Mesendoderm (in vitro differentiated cells): ENCODE measurements at regions not wholly inside any gene's neighbourhood (a gene's known extent, or its start where the extent isn't known, plus 50 kb on each side); places are given as distances from the start of the nearest gene placed in this dataset.
"Not testable (repeated sequence)": the region's sequence is repeated elsewhere in the genome, so short reads cannot be mapped to it uniquely, and the experiment has no call there.

Experiments
- DNase-seq: peaks from one replicate; pipeline ENCODE4 v3.0.0; 2013
- H2AK5ac ChIP-seq: 2 replicates; pipeline ENCODE4 v1.6.1; 2013; ENCODE audit warnings: low read length, inconsistent platforms
- H2BK120ac ChIP-seq: 2 replicates; pipeline ENCODE4 v1.6.1; 2013; ENCODE audit warnings: low read depth, mild to moderate bottlenecking, low read length, moderate library complexity, mixed read lengths
- H2BK15ac ChIP-seq: replicated peaks from 2 replicates; pipeline ENCODE4 v1.6.1; 2013; ENCODE audit warnings: low read depth, mild to moderate bottlenecking, moderate library complexity
- H2BK5ac ChIP-seq: 2 replicates; pipeline ENCODE4 v1.6.1; 2013; ENCODE audit warnings: low read length, inconsistent platforms
- H3K18ac ChIP-seq: 2 replicates; pipeline ENCODE4 v1.6.1; 2013; ENCODE audit warnings: mild to moderate bottlenecking, low read length, mixed read lengths
- H3K23ac ChIP-seq: one replicate; pipeline ENCODE4 v1.6.1; 2013; ENCODE audit warnings: low read length
- H3K27ac ChIP-seq: 2 replicates; pipeline ENCODE4 v1.5.1; 2013; ENCODE audit warnings: low read depth, mild to moderate bottlenecking, inconsistent platforms, low read length, moderate library complexity
- H3K27me3 ChIP-seq: 2 replicates; pipeline ENCODE4 v1.6.1; 2013; ENCODE audit warnings: low read length, control low read depth, mild to moderate bottlenecking, inconsistent platforms; ENCODE audit not compliant: insufficient read depth, poor library complexity
- H3K36me3 ChIP-seq: 2 replicates; pipeline ENCODE4 v1.6.1; 2013; ENCODE audit warnings: low read length, inconsistent platforms; ENCODE audit not compliant: control insufficient read depth, insufficient read depth
- H3K4ac ChIP-seq: one replicate; pipeline ENCODE4 v1.6.1; 2013; ENCODE audit warnings: low read depth, mild to moderate bottlenecking, low read length, moderate library complexity
- H3K4me1 ChIP-seq: 2 replicates; pipeline ENCODE4 v1.6.1; 2013; ENCODE audit warnings: low read depth, low read length, inconsistent platforms; ENCODE audit not compliant: control insufficient read depth
- H3K4me2 ChIP-seq: 2 replicates; pipeline ENCODE4 v1.6.1; 2013; ENCODE audit warnings: low read length
- H3K4me3 ChIP-seq: 2 replicates; pipeline ENCODE4 v1.5.1; 2013; ENCODE audit warnings: mild to moderate bottlenecking, low read length
- H3K56ac ChIP-seq: one replicate; pipeline ENCODE4 v1.6.1; 2013; ENCODE audit warnings: low read length
- H3K79me1 ChIP-seq: 2 replicates; pipeline ENCODE4 v1.6.1; 2013; ENCODE audit warnings: low read length, inconsistent platforms
- H3K79me2 ChIP-seq: 2 replicates; pipeline ENCODE4 v1.6.1; 2013; ENCODE audit warnings: mild to moderate bottlenecking, low read length; ENCODE audit not compliant: control insufficient read depth, insufficient read depth
- H3K9ac ChIP-seq: 2 replicates; pipeline ENCODE4 v1.6.1; 2013; ENCODE audit warnings: low read length, inconsistent platforms
- H4K5ac ChIP-seq: one replicate; pipeline ENCODE4 v1.6.1; 2013; ENCODE audit warnings: low read length
- H4K8ac ChIP-seq: one replicate; pipeline ENCODE4 v1.6.1; 2013; ENCODE audit warnings: low read depth, mild to moderate bottlenecking, control low read depth, low read length, moderate library complexity
- WGBS: extraction: QIAGEN DNeasy Blood & Tissue Kit; methylation state at CpG from one replicate; pipeline ENCODE4 v1.1.7; 2013; ENCODE audit warnings: low lambda C conversion rate, missing lambda C conversion rate; ENCODE audit not compliant: insufficient coverage; ENCODE audit errors: extremely low coverage; 5-methylcytosine and 5-hydroxymethylcytosine counted together

- Histone ChIP-seq H2AK5ac (no peak overlapping the region), H3K27me3 (no peaks in the 10 kb centered on the region), H4K8ac (no peak overlapping the region), H3K4ac (no peak overlapping the region), H3K27ac (no peak overlapping the region), H2BK15ac (no peak overlapping the region), H3K18ac (no peak overlapping the region), H3K79me2 (no peaks in the 10 kb centered on the region), H4K5ac (no peak overlapping the region), H3K4me1 (no peaks in the 10 kb centered on the region), H3K9ac (no peak overlapping the region), H3K36me3 (no peaks in the 10 kb centered on the region), H3K4me2 (no peak overlapping the region), H3K4me3 (no peak overlapping the region), H2BK5ac (no peak overlapping the region), H2BK120ac (no peak overlapping the region), H3K79me1 (no peaks in the 10 kb centered on the region), H3K56ac (no peak overlapping the region), H3K23ac (no peak overlapping the region)
- no peak for DNase-seq
- no CpG with 5 or more reads among the region's 6 CpGs for WGBS
Observed at GRCh38 chr2:134031539-134031938, 222.3 kb upstream of the MGAT5 start.

- H3K4me2 ChIP-seq, result no peak overlapping the region
- no peak overlapping the region for H3K27ac ChIP-seq
- H2AK5ac ChIP-seq, result no peak overlapping the region
- H3K36me3 ChIP-seq, result no peaks in the 10 kb centered on the region
- H4K8ac ChIP-seq, result no peak overlapping the region
- H3K56ac ChIP-seq, result no peak overlapping the region
- no CpG with 5 or more reads among the region's 5 CpGs for WGBS
- H3K4me3 ChIP-seq, result no peak overlapping the region
- no peak overlapping the region for H3K9ac ChIP-seq
- H3K18ac ChIP-seq, result no peak overlapping the region
- no peak overlapping the region for H4K5ac ChIP-seq
- no peak overlapping the region for H2BK15ac ChIP-seq
- no peaks in the 10 kb centered on the region for H3K79me1 ChIP-seq
- H3K79me2 ChIP-seq, result no peaks in the 10 kb centered on the region
- no peaks in the 10 kb centered on the region for H3K27me3 ChIP-seq
- H2BK5ac ChIP-seq, result no peak overlapping the region
- DNase-seq, result no peak
- H3K4ac ChIP-seq, result no peak overlapping the region
- no peaks in the 10 kb centered on the region for H3K4me1 ChIP-seq
- no peak overlapping the region for H3K23ac ChIP-seq
- H2BK120ac ChIP-seq, result no peak overlapping the region
Observed at GRCh38 chr2:134035605-134036370, 218.1 kb upstream of the MGAT5 start.

GRCh38 chr2:134039912-134040581, 213.8 kb upstream of the MGAT5 start:
- no peak overlapping the region for H3K9ac ChIP-seq
- no peaks in the 10 kb centered on the region for H3K79me1 ChIP-seq
- H3K4me3 ChIP-seq, result no peak overlapping the region
- H4K8ac ChIP-seq, result no peak overlapping the region
- no peaks in the 10 kb centered on the region for H3K4me1 ChIP-seq
- no peak overlapping the region for H3K4ac ChIP-seq
- H3K56ac ChIP-seq, result no peak overlapping the region
- no peak overlapping the region for H3K27ac ChIP-seq
- no peak overlapping the region for H4K5ac ChIP-seq
- no peak overlapping the region for H2AK5ac ChIP-seq
- H2BK5ac ChIP-seq, result no peak overlapping the region
- WGBS, result no CpG with 5 or more reads among the region's 1 CpG
- no peak overlapping the region for H2BK120ac ChIP-seq
- no peaks in the 10 kb centered on the region for H3K36me3 ChIP-seq
- no peak for DNase-seq
- no peak overlapping the region for H3K23ac ChIP-seq
- no peaks in the 10 kb centered on the region for H3K79me2 ChIP-seq
- H2BK15ac ChIP-seq, result no peak overlapping the region
- no peak overlapping the region for H3K4me2 ChIP-seq
- no peak overlapping the region for H3K18ac ChIP-seq
- H3K27me3 ChIP-seq, result no peaks in the 10 kb centered on the region

DNA sequence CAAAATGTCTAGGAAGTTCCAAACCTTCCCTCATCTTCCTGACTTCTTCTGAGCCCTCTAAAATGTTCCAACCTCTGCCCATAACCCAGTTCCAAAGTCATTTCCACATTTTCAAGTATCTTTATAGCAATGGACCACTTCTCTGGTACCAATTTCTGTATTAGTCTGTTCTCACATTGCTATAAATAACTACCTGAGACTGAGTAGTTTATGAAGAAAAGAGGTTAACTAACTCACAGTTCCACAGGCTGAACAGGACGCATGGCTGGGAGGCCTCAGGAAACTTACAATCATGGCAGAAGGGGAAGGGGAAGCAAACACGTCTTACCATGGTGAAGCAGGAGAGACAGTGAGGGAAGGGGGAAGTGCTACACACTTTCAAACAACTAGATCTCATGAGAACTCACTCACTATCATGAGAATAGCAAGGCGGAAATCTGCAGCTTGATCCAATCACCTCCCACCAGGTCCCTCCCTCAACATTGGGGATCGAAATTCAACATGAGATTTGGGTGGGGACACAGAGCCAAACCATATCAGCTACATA, 213.2 kb upstream of the MGAT5 start:
- H2BK5ac ChIP-seq, H3K56ac ChIP-seq, H3K79me2 ChIP-seq, H3K4ac ChIP-seq, H3K79me1 ChIP-seq, DNase-seq, H3K4me2 ChIP-seq, H4K8ac ChIP-seq, H2BK120ac ChIP-seq, H3K4me3 ChIP-seq, H2BK15ac ChIP-seq, H3K27me3 ChIP-seq, H3K36me3 ChIP-seq, H3K4me1 ChIP-seq, H3K18ac ChIP-seq, H3K27ac ChIP-seq, H4K5ac ChIP-seq, H2AK5ac ChIP-seq, H3K9ac ChIP-seq, H3K23ac ChIP-seq: not testable (repeated sequence)
- no CpG with 5 or more reads among the region's 4 CpGs for WGBS

- Histone ChIP-seq H2BK120ac (no peak overlapping the region), H3K27ac (no peak overlapping the region), H3K9ac (no peak overlapping the region), H3K56ac (no peak overlapping the region), H2BK5ac (no peak overlapping the region), H3K18ac (no peak overlapping the region), H3K4me3 (no peak overlapping the region), H4K8ac (no peak overlapping the region), H3K4me2 (no peak overlapping the region), H3K4ac (no peak overlapping the region), H4K5ac (no peak overlapping the region), H3K27me3 (no peaks in the 10 kb centered on the region), H3K23ac (no peak overlapping the region), H3K4me1 (no peaks in the 10 kb centered on the region), H3K36me3 (no peaks in the 10 kb centered on the region), H2BK15ac (no peak overlapping the region), H3K79me2 (no peaks in the 10 kb centered on the region), H3K79me1 (no peaks in the 10 kb centered on the region), H2AK5ac (no peak overlapping the region)
- no peak for DNase-seq
Observed at GRCh38 chr2:134041877-134042276, 212.0 kb upstream of the MGAT5 start.
